Renal cortex interstitium (tissue), 11 donors: ENCODE measurements at regions not wholly inside any gene's neighbourhood (a gene's known extent, or its start where the extent isn't known, plus 50 kb on each side); places are given as distances from the start of the nearest gene placed in this dataset.

ENCODE experiments used
- DNase-seq, 11 donors: peaks; one replicate each; pipeline ENCODE4 v3.0.0-alpha.2; 2013; ENCODE audit warnings: low read depth in 9 of 11, low spot score in 4 of 11; ENCODE audit errors: extremely low read depth in 1 of 11

DNA sequence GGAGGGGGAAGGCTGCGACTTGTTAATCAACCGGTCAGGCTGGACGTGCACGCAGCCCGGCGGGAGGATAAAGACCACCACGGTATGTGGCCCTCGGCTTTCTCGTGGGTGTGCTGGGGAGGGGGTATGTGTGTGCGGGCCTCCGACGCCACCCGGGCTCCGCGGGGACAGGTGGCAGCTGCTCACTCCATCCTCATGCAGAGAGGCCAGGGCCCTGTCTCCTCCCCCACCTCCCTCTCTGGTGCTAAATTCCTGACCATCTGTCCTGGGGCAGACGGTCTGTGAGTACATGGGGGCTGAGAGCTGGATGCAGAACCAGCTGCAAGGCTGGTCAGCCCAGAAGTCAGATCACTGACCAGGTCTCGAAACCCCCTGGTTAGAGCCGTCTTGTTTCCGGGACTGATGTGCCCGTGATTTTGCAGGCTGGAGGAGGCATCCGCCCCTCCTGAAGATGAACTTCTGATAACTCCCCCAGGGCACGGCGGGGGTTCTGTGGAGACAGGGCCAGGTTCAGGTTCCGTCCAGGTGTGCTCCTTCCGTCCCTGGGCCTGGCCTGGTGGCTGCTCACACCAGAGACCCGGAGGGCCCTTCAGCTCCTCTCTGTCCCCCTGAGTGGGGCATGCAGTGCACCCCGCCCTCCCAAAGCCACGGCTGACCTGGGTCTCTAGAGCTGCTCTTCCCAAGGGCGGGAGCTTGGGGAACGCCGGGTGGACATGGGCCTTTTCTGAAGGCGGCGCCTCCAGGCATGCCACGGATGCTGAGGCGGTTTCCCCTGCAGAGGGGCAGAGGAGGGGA, 1119.7 kb downstream of the BRD1 start:
- no peak for DNase-seq

- no peak for DNase-seq
These were observed 1120.5 kb downstream of the BRD1 start for GRCh38 chr22:48706934-48707762.

DNA sequence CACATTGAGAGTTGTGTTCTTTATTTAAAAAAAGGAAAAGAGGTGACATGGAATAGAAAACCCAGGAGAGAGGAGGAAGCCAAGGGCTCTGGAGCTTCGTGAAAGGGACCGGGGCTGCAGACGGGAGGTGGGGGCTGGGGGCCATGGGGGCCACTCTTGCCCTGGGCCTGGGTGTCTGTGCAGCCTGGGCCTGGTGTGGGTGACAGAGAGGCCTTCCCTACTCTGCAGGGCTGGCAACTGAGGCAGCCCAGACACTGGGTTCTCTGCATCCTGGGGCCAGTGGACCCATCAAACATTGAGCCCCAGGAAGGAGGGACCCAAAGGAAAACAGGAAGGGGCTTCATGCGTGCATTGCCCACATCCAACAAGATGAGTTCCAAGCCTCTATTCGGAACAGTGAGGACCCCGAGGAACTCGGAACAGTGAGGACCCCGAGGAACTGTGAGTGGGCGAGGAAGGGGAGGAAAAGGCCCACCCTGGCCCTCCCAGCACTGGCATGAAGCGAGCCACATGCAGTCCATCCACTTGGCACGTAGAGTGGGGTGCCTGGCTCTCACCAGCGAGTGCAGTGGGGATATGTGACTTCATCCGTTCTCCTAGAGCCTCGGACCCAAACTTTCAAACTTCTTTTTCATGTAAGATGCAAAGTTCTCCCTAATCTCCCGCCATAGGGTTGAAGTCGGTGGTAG, 1121.6 kb downstream of the BRD1 start:
- no peak for DNase-seq

- no peak for DNase-seq
These were observed 1122.3 kb downstream of the BRD1 start for GRCh38 chr22:48705159-48705916.

DNA sequence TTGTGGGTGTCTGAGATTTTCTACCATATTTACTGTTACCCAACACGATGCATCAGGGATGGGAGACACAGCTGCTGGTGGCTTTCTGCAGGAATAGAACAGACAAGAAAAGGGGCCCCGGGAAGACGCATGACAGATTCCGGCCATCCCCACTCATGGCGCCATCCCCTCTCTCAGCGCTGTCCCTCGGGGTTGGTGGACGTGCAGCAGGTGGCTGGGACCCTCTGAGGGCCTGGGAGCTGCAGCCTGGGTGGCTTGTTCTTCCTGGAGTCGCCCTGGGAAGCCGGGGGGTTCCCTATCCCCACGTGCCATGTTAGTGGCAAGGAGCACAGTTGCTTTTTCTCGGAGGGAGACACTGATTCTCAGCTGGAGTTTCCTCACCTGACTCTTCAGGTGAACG, 1123.3 kb downstream of the BRD1 start:
- no peak for DNase-seq

GRCh38 chr22:48703265-48703941, 1124.3 kb downstream of the BRD1 start:
- no peak for DNase-seq

DNA sequence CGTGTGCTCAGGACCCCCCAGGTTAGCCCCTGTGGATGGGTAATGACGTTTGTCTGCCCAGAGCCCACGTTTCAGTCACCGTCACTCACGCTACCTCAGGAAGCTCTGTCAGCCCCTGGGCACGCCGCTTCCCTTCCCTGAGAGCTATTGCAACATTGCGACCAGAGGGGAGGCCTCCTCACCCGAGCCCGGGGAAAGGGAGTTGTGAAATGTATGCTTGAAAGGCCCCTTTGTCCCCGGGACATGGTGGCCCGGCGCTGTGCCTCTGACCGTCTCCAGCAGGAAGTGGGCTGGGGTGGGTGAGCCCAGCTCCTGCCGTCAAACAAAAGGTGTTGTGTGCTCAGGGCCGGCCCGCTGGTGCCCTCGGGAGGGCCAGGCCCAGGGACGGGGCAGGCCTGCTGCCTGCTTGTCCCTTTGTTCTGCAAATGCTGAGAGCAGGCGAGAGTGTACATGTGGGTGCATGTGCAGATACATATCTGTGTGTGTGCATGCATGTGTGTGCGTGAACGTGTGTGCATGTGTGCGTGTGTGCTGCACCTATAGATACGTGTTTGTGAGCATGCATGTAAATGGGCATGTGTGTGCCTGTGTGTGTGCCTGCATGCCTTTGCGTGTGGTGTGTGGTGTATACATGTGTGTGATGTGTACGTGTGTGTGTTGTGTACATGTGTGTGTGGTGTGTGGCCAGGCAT, 1125.0 kb downstream of the BRD1 start:
- DNase-seq, result peak in 1 of 11 donors; percentile 7

GRCh38 chr22:48701296-48702030, 1126.2 kb downstream of the BRD1 start:
- no peak for DNase-seq

DNA sequence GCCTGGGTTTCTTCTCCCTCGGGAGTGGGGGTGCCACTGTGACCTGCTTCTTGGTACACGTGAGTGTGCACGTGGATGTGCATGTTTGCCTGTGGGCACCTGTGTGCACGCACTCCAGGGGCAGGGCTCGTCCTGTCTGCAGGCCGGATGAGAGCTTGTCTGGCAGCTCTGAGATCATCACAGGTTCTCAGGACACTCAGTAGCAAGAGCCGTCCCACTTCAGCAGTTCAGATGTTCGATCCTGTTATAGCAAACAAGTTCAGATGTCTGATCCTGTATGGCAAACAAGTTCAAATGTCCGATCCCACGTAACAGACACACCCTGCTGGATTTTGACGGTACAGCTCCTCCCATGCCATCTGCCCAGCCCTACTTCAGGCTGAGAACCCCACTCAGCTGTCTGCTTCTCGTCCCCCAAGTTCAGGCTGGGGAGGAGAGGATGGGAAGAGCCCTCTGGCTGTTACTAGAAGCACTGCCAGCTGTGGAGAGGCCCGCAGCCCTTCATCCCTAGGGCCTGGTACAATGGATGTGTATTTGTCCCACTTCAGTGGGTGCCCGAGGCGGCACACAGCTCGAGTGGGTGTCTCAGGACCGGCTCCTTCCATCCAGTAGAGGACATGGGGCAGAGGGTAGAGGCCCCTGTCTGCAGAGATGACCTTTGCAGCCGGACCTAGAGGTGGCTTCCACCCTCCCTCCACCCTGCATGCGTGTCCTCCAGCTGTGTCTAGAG, 1126.9 kb downstream of the BRD1 start:
- DNase-seq, result no peak

DNA sequence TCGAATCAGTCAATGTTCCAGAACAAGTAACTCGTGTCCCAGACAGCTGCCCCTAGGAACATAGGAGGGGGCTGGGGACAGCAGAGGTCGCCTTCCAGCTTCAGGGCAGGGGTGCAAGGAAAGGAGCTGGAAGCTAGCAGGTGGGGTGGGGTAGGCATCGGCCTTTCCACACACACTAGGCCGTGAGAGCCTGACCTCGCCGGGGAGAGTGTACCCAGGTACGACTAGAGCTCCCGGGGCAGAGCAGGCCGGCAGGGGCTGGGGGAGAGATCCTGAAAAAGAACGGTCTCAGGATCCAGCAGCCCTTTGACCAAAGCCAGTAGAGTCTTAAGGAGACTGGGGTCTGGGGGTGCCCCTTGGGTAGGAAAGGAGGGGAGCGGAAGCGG, 1127.5 kb downstream of the BRD1 start:
- DNase-seq, result no peak

DNA sequence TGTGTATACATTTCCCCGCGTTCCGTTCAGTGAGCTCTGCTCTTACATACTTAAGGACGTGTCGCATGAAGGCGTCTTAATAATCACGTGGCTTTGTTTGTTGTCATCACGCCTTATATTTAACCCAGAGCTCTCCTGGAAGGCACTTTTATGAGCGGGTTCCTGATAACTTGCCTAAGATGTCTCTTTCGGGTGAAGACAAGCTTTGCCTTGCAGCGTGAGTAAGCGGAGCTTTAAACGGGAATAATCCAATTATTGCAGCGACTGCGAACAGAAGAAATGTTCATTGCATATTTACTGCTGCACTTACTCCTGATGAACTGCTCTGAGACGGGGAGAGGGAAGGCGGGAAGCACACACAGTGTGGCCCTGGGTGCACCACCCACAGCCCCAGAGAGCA, 1128.2 kb downstream of the BRD1 start:
- no peak for DNase-seq

- no peak for DNase-seq
These were observed 1129.1 kb downstream of the BRD1 start for GRCh38 chr22:48698618-48699017.

GRCh38 chr22:48697694-48698276, 1129.9 kb downstream of the BRD1 start:
- DNase-seq, result no peak

DNA sequence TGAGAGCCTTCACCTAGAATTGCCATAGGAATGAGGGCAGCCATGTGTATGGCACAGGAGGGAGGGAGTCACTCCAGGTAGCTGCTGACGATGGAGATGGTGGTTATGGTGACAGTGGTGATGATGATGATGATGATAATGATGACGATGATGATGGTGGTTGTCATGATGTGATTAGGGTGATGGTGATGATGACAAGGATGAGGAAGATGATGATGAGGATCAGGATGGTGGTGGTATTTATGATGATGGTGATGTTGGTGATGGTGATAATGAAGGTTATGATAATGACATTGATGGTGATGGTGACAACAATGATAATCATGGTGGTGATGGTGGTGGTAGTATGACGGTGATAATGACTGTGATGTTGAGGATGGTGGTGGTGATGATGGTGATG, 1130.5 kb downstream of the BRD1 start:
- no peak for DNase-seq

DNA sequence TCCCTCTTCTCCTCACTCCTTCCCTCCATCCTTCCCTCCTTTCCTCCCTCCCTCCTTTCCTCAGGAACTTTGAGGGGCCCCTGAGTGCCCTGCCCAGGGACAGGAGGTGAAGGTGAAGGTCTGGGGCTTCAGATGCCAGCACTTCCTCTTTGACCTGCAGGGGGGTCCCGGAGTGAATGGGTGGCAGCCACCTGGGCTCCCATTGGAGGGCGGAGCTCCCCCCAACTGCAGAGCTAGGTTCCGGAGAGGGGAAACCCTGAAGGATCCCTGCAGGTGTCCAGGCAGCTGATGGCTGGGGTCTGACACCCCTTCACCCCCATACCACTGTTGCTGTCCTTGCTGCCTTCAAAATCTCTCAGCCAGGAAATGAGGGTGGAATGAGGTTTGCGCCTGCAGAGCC, 1131.3 kb downstream of the BRD1 start:
- DNase-seq, result no peak

GRCh38 chr22:48695731-48696305, 1131.9 kb downstream of the BRD1 start:
- no peak for DNase-seq
